Tibial nerve (tissue), 4 donors: ENCODE measurements at regions not wholly inside any gene's neighbourhood (a gene's known extent, or its start where the extent isn't known, plus 50 kb on each side); places are given as distances from the start of the nearest gene placed in this dataset.

Experiments
- DNase-seq, 2 donors: peaks; one replicate each; pipeline ENCODE4 v3.0.0-alpha.2; 2019; ENCODE audit warnings: low spot score in 2 of 2
- H3K27ac ChIP-seq, 4 donors: fragments of 200-600 bp; sonication (generic) in 3 of 4; one replicate each; pipeline ENCODE4 v1.5.1; 2017 to 2019; ENCODE audit warnings: mild to moderate bottlenecking in 1 of 4
- H3K27me3 ChIP-seq, 2 donors: fragments of 200-600 bp; sonication (generic) in 1 of 2; one replicate each; pipeline versions ENCODE4 v1.5.1 to v1.6.0; 2017 to 2019
- H3K36me3 ChIP-seq, 3 donors: fragments of 200-600 bp; sonication (generic); one replicate each; pipeline ENCODE4 v1.5.1; 2018 to 2019
- H3K4me1 ChIP-seq, 4 donors: fragments of 200-600 bp; sonication (generic) in 3 of 4; one replicate each; pipeline ENCODE4 v1.5.1; 2017 to 2019
- H3K4me3 ChIP-seq, 4 donors: fragments of 200-600 bp; sonication (generic) in 3 of 4; one replicate each; pipeline ENCODE4 v1.5.1; 2017 to 2019; ENCODE audit warnings: mild to moderate bottlenecking in 1 of 4, moderate library complexity in 1 of 4
- H3K9me3 ChIP-seq, 4 donors: fragments of 200-600 bp; sonication (generic) in 3 of 4; one replicate each; pipeline ENCODE4 v1.5.1; 2017 to 2019
- EP300 ChIP-seq, 2 donors: sonication (generic); formaldehyde crosslinking; IDR thresholded peaks; one replicate each; pipeline ENCODE4 v1.6.1; 2017; ENCODE audit warnings: antibody characterized with exemption in 2 of 2, mild to moderate bottlenecking in 1 of 2
- POLR2A ChIP-seq, 2 donors: fragments of 450-650 bp; IDR thresholded peaks; one replicate each; pipeline ENCODE4 v1.6.1; 2017; ENCODE audit warnings: antibody characterized with exemption in 2 of 2, mild to moderate bottlenecking in 2 of 2, moderate library complexity in 2 of 2
- WGBS, 2 donors: methylation state at CpG; one replicate each; pipeline ENCODE4 v1.1.5; 2018; 5-methylcytosine and 5-hydroxymethylcytosine counted together
- TF ChIP-seq, protein P1 (sequence below), 5 experiments: fragments of 200-600 bp in 3 of 5; fragments of 450-650 bp in 2 of 5; sonication (generic) in 3 of 5; IDR thresholded peaks; one replicate each; pipeline ENCODE4 v1.5.1; 2016 to 2019; ENCODE audit warnings: antibody characterized with exemption in 5 of 5, mild to moderate bottlenecking in 3 of 5, moderate library complexity in 2 of 5

DNA sequence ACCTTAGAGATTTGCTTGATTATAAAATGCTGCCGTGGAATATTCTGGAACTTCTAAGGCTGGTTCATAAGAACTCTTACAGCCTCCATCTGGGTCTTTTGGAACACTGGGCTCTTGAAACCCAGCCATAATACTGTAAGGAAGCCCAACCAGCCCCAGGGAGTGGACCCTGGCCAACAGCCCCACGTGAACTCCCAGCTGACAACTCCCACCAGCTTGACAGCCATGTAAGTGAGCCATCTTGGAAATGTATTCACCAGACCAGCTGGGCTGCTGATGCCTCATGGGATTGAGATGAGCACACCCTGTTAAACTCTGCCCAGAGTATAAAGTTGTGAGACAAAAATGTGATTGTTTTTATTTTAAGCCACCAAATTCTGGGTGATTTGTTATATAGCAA, 378.7 kb upstream of the RAG2 start:
- Histone ChIP-seq H3K36me3 (no peaks in the 10 kb centered on the region), H3K27ac (no peak overlapping the region), H3K4me3 (no peak overlapping the region), H3K4me1 (no peaks in the 10 kb centered on the region), H3K9me3 (peaks cover 0 to 7% (median 0%) of the 10 kb centered on the region in 4 donors), H3K27me3 (no peaks in the 10 kb centered on the region)
- TF ChIP-seq POLR2A (IDR thresholded peaks at IDR 0.05), result no peak
- TF ChIP-seq, protein P1, sequence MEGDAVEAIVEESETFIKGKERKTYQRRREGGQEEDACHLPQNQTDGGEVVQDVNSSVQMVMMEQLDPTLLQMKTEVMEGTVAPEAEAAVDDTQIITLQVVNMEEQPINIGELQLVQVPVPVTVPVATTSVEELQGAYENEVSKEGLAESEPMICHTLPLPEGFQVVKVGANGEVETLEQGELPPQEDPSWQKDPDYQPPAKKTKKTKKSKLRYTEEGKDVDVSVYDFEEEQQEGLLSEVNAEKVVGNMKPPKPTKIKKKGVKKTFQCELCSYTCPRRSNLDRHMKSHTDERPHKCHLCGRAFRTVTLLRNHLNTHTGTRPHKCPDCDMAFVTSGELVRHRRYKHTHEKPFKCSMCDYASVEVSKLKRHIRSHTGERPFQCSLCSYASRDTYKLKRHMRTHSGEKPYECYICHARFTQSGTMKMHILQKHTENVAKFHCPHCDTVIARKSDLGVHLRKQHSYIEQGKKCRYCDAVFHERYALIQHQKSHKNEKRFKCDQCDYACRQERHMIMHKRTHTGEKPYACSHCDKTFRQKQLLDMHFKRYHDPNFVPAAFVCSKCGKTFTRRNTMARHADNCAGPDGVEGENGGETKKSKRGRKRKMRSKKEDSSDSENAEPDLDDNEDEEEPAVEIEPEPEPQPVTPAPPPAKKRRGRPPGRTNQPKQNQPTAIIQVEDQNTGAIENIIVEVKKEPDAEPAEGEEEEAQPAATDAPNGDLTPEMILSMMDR (IDR thresholded peaks at IDR 0.05), result no peak
- no peak for TF ChIP-seq EP300 (IDR thresholded peaks at IDR 0.05)
- WGBS, 2 donors, result 58 to 65% methylated on average over 2 of the region's 2 CpGs
- no peak for DNase-seq

DNA sequence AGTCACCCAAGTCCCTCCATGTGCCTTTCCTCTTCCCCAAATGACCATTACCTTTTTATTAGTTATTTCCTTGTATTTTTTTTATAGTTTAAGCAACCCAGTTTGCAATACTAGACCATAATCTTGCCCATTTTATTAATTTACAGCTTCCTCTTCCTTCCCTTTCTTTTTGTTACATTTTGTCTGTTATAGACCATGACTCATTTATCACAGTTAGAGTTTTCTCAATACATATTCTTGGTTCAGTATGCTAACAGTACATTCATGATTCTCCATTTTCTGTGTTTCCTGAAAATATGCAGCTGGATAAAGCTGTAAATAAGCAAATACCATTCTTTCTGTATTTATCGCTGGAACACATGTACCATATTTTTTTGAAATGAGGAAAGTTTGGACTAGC, 376.7 kb upstream of the RAG2 start:
- Histone ChIP-seq H3K4me3 (no peak overlapping the region), H3K27ac (no peak overlapping the region), H3K27me3 (no peaks in the 10 kb centered on the region), H3K4me1 (no peaks in the 10 kb centered on the region), H3K9me3 (peaks cover 0 to 4% (median 0%) of the 10 kb centered on the region in 4 donors), H3K36me3 (no peaks in the 10 kb centered on the region)
- WGBS, 2 donors, result 88 to 92% methylated on average over 1 of the region's 1 CpG
- TF ChIP-seq, protein P1 (IDR thresholded peaks at IDR 0.05), result no peak
- DNase-seq, result no peak

DNA sequence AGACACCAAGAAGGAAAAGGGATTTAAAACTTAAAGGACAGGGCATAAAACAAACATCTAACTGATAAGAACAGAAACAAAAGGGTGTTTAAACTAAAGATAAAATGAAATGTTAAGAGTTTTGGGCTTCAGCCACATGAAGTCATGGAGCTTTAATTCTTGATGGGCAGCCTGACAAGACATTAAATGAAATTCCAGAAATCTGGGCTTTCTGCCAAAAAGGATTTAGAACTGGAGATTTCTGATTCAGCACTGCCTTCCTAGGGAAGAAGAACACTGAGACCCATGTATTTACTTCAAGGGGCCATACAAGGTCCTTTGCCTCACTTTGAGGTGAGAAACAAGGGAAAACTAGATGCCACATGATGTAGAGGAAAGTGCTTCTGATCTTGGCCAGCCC, 355.9 kb upstream of the RAG2 start:
- TF ChIP-seq, protein P1 (IDR thresholded peaks at IDR 0.05), result no peak
- no peak for TF ChIP-seq EP300 (IDR thresholded peaks at IDR 0.05)
- no peak for TF ChIP-seq POLR2A (IDR thresholded peaks at IDR 0.05)
- H3K9me3 ChIP-seq, result peaks cover 0 to 8% (median 0%) of the 10 kb centered on the region in 4 donors
- H3K36me3 ChIP-seq, result no peaks in the 10 kb centered on the region
- no peak overlapping the region for H3K4me3 ChIP-seq
- H3K27ac ChIP-seq, result no peak overlapping the region
- H3K27me3 ChIP-seq, result no peaks in the 10 kb centered on the region
- H3K4me1 ChIP-seq, result no peaks in the 10 kb centered on the region
- no peak for DNase-seq

DNA sequence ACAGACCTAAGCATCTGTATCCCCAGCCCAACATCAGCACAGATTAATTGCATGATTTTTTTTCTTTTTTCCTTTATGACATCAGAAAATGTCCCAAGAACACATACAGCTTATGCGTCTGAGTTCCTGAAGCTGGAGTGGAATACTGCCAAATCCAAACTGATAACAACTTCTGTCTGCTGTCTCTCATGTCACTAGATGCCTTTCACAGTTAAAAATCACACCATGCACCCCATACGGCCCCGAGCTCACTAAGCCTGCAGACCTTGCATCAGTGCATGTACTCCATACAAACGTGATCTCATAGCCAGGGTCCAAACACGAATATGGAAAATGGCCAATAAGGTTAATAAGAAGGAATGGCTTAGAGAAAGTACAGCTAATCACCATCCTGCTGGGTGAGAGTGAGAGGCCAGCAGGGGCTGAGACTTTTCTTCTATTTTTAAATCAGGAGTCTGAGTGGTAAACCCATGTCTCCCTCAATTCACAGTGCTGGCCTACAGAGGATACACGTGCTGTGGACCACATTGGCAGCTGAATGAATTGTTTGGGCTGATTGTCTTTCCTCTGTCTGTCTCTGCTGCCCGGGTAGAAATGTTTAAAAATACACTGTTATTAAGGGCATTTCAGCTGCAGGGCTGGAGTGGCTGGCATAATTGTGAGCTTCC, 350.6 kb upstream of the RAG2 start:
- Histone ChIP-seq H3K4me1 (no peaks in the 10 kb centered on the region), H3K36me3 (no peaks in the 10 kb centered on the region), H3K4me3 (no peak overlapping the region), H3K9me3 (no peaks in the 10 kb centered on the region), H3K27me3 (no peaks in the 10 kb centered on the region), H3K27ac (no peak overlapping the region)
- TF ChIP-seq POLR2A (IDR thresholded peaks at IDR 0.05), result no peak
- TF ChIP-seq, protein P1 (IDR thresholded peaks at IDR 0.05), result no peak
- TF ChIP-seq EP300 (IDR thresholded peaks at IDR 0.05), result no peak
- WGBS, 2 donors, result 28 to 33% methylated on average over 7 of the region's 7 CpGs
- DNase-seq, result no peak

DNA sequence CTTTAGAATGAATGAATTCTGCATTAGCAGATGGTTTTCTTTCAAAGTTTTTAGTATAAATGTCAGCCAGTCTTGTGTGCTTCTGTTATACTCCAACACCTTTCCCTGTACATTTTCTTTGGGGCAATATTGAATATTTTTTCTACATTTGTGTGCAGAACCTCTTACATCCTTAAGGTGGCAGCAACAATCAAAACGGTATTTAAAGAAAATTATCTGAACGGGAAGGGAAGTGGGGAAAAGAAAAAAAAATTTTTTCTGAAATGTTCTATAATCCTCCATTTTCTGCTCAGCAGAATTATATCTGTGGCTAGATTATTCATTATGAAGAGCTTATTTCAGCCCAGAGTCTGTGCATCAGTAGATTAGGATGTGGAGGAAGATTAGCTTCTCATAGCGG, 347.3 kb upstream of the RAG2 start:
- 39 to 41% methylated on average over 3 of the region's 3 CpGs for WGBS, 2 donors
- no peak overlapping the region for H3K4me3 ChIP-seq

More for the DNA sequence above, 347.3 kb upstream of the RAG2 start:
- Histone ChIP-seq H3K4me1 (no peaks in the 10 kb centered on the region), H3K27ac (no peak overlapping the region), H3K9me3 (no peaks in the 10 kb centered on the region), H3K27me3 (no peaks in the 10 kb centered on the region), H3K36me3 (no peaks in the 10 kb centered on the region)
- TF ChIP-seq POLR2A (IDR thresholded peaks at IDR 0.05), result no peak
- TF ChIP-seq, protein P1 (IDR thresholded peaks at IDR 0.05), result peak in 3 of 5 experiments; percentile 6 to 18 (median 10)
- no peak for DNase-seq
